PC-9 (cell line): ENCODE measurements at regions not wholly inside any gene's neighbourhood (a gene's known extent, or its start where the extent isn't known, plus 50 kb on each side); places are given as distances from the start of the nearest gene placed in this dataset.

ENCODE experiments used
- CTCF ChIP-seq: fragments of 200-600 bp; sonication (generic); conservative IDR thresholded peaks from 2 replicates; pipeline ENCODE4 v1.6.1; 2017; ENCODE audit warnings: mixed run types, antibody characterized with exemption, mild to moderate bottlenecking, moderate library complexity
- EZH2 ChIP-seq: fragments of 200-600 bp; sonication (generic); IDR thresholded peaks from 2 replicates; pipeline ENCODE4 v1.8.0; 2017; ENCODE audit warnings: antibody characterized with exemption, low read depth

DNA sequence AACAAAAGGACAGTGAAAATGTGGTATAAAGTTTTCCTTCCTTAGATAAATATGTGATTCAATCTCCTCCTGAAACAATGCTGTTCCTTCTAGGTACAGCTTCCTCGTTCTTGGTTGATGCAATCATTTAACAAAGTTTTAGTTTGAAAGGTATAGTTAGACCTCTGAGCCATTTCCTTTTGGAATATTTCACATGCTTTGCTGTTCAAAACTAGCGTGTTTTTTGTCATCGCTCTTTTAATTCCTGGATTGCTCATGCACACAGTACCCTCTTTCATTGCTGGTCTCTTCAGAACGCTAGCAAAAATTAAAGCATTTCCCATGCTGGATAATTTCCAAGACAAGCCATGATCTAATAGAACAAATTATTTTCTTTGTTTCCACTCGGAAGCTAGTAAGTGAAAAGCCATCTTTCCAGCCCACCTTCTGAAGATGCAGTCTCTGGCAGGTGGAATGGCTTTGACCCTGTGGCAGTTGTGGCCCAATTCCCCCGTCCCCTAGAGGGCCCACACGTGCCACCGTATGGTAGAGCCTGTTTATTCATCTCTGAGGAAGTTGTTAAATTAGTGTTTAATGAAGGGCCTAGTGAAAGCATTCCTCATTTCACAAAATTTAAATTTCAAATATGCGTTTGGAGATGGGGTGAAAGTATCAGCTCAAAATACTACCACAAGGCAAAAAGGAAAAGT is 1040.6 kb upstream of the SLC10A2 start:
- TF ChIP-seq CTCF (no peak), EZH2 (no peak)
